22Rv1 (cell line): ENCODE measurements at regions not wholly inside any gene's neighbourhood (a gene's known extent, or its start where the extent isn't known, plus 50 kb on each side); places are given as distances from the start of the nearest gene placed in this dataset.

Source experiments
- ZFX ChIP-seq: fragments of 450-650 bp; IDR thresholded peaks from 2 replicates; pipeline ENCODE4 v1.6.1; 2017; ENCODE audit warnings: antibody characterized with exemption, borderline replicate concordance
- TF ChIP-seq, protein P1 (sequence below): fragments of 450-650 bp; IDR thresholded peaks from 2 replicates; pipeline ENCODE4 v1.5.1; 2017; ENCODE audit warnings: mild to moderate bottlenecking

- TF ChIP-seq, protein P1, sequence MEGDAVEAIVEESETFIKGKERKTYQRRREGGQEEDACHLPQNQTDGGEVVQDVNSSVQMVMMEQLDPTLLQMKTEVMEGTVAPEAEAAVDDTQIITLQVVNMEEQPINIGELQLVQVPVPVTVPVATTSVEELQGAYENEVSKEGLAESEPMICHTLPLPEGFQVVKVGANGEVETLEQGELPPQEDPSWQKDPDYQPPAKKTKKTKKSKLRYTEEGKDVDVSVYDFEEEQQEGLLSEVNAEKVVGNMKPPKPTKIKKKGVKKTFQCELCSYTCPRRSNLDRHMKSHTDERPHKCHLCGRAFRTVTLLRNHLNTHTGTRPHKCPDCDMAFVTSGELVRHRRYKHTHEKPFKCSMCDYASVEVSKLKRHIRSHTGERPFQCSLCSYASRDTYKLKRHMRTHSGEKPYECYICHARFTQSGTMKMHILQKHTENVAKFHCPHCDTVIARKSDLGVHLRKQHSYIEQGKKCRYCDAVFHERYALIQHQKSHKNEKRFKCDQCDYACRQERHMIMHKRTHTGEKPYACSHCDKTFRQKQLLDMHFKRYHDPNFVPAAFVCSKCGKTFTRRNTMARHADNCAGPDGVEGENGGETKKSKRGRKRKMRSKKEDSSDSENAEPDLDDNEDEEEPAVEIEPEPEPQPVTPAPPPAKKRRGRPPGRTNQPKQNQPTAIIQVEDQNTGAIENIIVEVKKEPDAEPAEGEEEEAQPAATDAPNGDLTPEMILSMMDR: no peak
- no peak for TF ChIP-seq ZFX
These were observed 154.3 kb upstream of the PITX1 start for GRCh38 chr5:135188233-135188914.
